ENCODE measurements at regions not wholly inside any gene's neighbourhood (a gene's known extent, or its start where the extent isn't known, plus 50 kb on each side); places are given as distances from the start of the nearest gene placed in this dataset.

DNA sequence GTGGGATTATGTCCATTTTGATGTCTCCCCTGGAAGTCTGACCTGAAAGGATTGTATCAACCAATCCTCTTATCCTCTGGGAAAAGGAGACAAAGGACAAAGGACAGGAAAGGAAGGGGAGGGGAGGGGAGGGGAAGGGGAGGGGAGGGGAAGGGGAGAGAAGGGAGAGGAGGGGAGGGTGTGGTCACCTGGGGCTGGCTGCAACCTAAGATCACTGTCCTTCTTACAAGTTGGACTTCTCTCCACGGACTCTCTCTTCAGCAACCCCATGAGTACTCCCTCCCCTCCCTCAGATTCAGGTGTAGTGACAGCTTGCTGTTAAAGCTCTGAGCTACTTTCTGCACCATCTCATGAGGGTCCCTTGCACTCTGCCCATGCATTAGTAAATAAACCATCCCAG lies 58.9 kb upstream of the KLHL31 start:
- H3K27me3 ChIP-seq (ENCODE audit: insufficient read depth, low read length, poor library complexity) = no peaks in the 10 kb centered on the region
- no peak overlapping the region for H4K5ac ChIP-seq (ENCODE audit: low read length)
- no CpG with 5 or more reads among the region's 1 CpG for WGBS (ENCODE audit: extremely low coverage, insufficient coverage, low lambda C conversion rate)
- no peak overlapping the region for H2AK5ac ChIP-seq (ENCODE audit: low read length)
- H3K36me3 ChIP-seq (ENCODE audit: control insufficient read depth, insufficient read depth, low read length) = no peaks in the 10 kb centered on the region
- no peak overlapping the region for H2BK5ac ChIP-seq (ENCODE audit: low read length)
- no peak overlapping the region for H3K4me3 ChIP-seq (ENCODE audit: low read length)
- no peak overlapping the region for H3K18ac ChIP-seq (ENCODE audit: low read length)
- H2BK15ac ChIP-seq (replicated peaks; ENCODE audit: low read depth) = no peak overlapping the region
- no peak overlapping the region for H3K27ac ChIP-seq (ENCODE audit: low read depth, low read length)
- no peaks in the 10 kb centered on the region for H3K4me1 ChIP-seq (ENCODE audit: control insufficient read depth, low read depth, low read length)
- H2BK120ac ChIP-seq (ENCODE audit: low read depth, low read length) = no peak overlapping the region
- no peak overlapping the region for H3K4ac ChIP-seq (ENCODE audit: low read depth, low read length)
- peak overlapping the region; percentile 35 for H3K56ac ChIP-seq (ENCODE audit: low read length)
- H3K23ac ChIP-seq (ENCODE audit: low read length) = no peak overlapping the region
- H3K9ac ChIP-seq (ENCODE audit: low read length) = no peak overlapping the region
- no peaks in the 10 kb centered on the region for H3K79me2 ChIP-seq (ENCODE audit: control insufficient read depth, insufficient read depth, low read length)
- H4K8ac ChIP-seq (ENCODE audit: low read depth, low read length) = no peak overlapping the region
- no peak overlapping the region for H3K4me2 ChIP-seq (ENCODE audit: low read length)
- H3K79me1 ChIP-seq (ENCODE audit: low read length) = no peaks in the 10 kb centered on the region
- DNase-seq = peak; percentile 30

DNA sequence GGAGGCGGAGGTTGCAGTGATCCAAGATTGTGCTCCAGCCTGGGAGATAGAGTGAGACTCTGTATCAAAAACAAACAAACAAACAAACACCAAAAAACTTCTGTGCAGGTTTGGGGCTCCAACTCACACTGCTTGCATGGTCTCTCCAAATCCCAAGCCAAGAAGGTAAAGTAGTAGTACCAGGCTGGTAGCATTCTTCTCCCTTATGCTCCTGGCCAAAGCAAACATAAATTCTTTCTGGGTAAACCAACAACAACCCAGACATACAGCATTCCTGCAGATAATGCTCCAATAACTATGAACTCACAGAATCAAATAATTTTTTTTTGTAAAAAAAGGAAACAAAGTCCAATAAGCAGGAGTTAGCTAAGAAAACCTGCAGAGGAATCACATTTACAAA lies 57.8 kb upstream of the KLHL31 start:
- Histone ChIP-seq H2BK15ac (replicated peaks; ENCODE audit: low read depth) (no peak overlapping the region), H3K23ac (ENCODE audit: low read length) (no peak overlapping the region), H4K8ac (ENCODE audit: low read depth, low read length) (no peak overlapping the region), H3K4me1 (ENCODE audit: control insufficient read depth, low read depth, low read length) (no peaks in the 10 kb centered on the region), H3K36me3 (ENCODE audit: control insufficient read depth, insufficient read depth, low read length) (no peaks in the 10 kb centered on the region), H2BK120ac (ENCODE audit: low read depth, low read length) (no peak overlapping the region), H3K56ac (ENCODE audit: low read length) (no peak overlapping the region), H3K27me3 (ENCODE audit: insufficient read depth, low read length, poor library complexity) (no peaks in the 10 kb centered on the region), H3K4me2 (ENCODE audit: low read length) (no peak overlapping the region), H3K27ac (ENCODE audit: low read depth, low read length) (no peak overlapping the region), H3K18ac (ENCODE audit: low read length) (no peak overlapping the region), H4K5ac (ENCODE audit: low read length) (no peak overlapping the region), H3K4me3 (ENCODE audit: low read length) (no peak overlapping the region), H3K4ac (ENCODE audit: low read depth, low read length) (no peak overlapping the region), H3K79me1 (ENCODE audit: low read length) (no peaks in the 10 kb centered on the region), H2AK5ac (ENCODE audit: low read length) (no peak overlapping the region), H3K79me2 (ENCODE audit: control insufficient read depth, insufficient read depth, low read length) (no peaks in the 10 kb centered on the region), H2BK5ac (ENCODE audit: low read length) (no peak overlapping the region), H3K9ac (ENCODE audit: low read length) (no peak overlapping the region)
- no CpG with 5 or more reads among the region's 1 CpG for WGBS (ENCODE audit: extremely low coverage, insufficient coverage, low lambda C conversion rate)
- DNase-seq = no peak

DNA sequence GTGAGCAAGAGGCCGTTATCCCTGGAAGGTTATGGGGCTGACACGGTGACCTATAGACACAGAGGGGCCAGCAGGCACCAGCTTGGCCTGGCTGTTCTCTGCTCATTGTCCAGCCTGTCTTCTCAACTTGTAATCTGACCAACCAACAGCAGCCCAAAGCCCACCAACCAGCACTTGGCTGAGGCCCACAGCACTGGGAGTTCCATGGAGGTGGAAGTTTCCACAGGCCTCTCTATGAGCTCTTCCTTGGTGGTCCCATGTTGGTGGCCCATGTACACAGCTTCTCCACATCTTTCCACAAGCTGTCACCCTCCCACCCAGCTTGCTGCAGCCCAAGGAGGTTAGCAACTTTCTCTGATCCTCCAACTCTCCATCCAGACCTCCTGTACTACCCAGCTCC lies 56.2 kb upstream of the KLHL31 start:
- no peak overlapping the region for H4K8ac ChIP-seq (ENCODE audit: low read depth, low read length)
- no CpG with 5 or more reads among the region's 2 CpGs for WGBS (ENCODE audit: extremely low coverage, insufficient coverage, low lambda C conversion rate)

DNA sequence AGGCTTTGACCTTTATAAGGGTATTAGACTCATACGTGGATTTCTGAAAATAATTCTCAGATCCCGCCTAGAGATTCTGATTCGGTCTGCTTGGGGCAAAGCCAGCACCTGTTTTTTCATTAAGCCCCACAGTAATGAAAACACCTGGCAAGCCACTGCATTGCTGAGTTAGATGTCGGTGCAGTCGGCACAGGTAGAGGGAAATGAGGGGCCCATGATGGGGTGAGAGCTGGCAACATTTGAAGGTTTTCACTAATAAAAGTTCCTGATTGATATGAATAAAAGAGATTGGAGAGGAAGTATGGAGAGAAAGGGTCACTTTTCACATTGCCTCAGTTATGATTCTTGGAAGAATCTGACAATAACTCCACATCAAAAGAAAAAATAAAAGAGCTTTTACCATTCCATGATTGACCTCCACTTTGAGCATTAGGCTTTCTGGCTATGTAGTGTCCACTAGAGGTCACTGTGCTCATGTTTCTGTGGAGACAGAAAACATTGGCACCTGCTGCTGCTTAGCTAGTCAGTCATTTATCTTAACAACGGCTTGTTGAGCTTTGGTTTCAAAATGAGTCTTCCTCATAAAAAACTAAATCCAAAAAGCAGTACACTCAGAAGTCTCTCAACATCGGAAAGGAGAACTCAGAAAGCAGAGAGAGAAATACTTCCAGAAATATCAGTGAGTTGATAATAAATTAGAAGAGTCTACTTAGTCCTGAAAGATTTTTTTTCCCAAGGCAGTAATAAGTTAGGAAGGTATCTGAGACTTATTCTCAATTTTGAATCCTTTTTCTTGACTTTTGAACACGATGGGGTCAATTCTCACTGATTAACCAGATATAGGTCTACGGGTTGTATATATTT lies 53.3 kb upstream of the KLHL31 start:
- H3K79me2 ChIP-seq (ENCODE audit: control insufficient read depth, insufficient read depth, low read length) = no peaks in the 10 kb centered on the region
- H3K27me3 ChIP-seq (ENCODE audit: insufficient read depth, low read length, poor library complexity) = no peaks in the 10 kb centered on the region
- H3K56ac ChIP-seq (ENCODE audit: low read length) = no peak overlapping the region
- DNase-seq = peak; percentile 72
- H4K8ac ChIP-seq (ENCODE audit: low read depth, low read length) = no peak overlapping the region
- no peak overlapping the region for H2BK120ac ChIP-seq (ENCODE audit: low read depth, low read length)
- no peak overlapping the region for H2AK5ac ChIP-seq (ENCODE audit: low read length)
- no peaks in the 10 kb centered on the region for H3K4me1 ChIP-seq (ENCODE audit: control insufficient read depth, low read depth, low read length)
- WGBS (ENCODE audit: extremely low coverage, insufficient coverage, low lambda C conversion rate) = no CpG with 5 or more reads among the region's 9 CpGs
- no peak overlapping the region for H3K18ac ChIP-seq (ENCODE audit: low read length)
- H3K27ac ChIP-seq (ENCODE audit: low read depth, low read length) = no peak overlapping the region
- H3K79me1 ChIP-seq (ENCODE audit: low read length) = no peaks in the 10 kb centered on the region
- no peak overlapping the region for H2BK15ac ChIP-seq (replicated peaks; ENCODE audit: low read depth)
- no peak overlapping the region for H3K9ac ChIP-seq (ENCODE audit: low read length)
- no peak overlapping the region for H4K5ac ChIP-seq (ENCODE audit: low read length)
- H3K4ac ChIP-seq (ENCODE audit: low read depth, low read length) = no peak overlapping the region
- no peak overlapping the region for H3K23ac ChIP-seq (ENCODE audit: low read length)
- H3K4me3 ChIP-seq (ENCODE audit: low read length) = no peak overlapping the region
- H3K36me3 ChIP-seq (ENCODE audit: control insufficient read depth, insufficient read depth, low read length) = no peaks in the 10 kb centered on the region
- H2BK5ac ChIP-seq (ENCODE audit: low read length) = no peak overlapping the region
- no peak overlapping the region for H3K4me2 ChIP-seq (ENCODE audit: low read length)

More for the DNA sequence above, 56.2 kb upstream of the KLHL31 start:
- no peak overlapping the region for H3K23ac ChIP-seq (ENCODE audit: low read length)
- no peaks in the 10 kb centered on the region for H3K79me1 ChIP-seq (ENCODE audit: low read length)
- no peak for DNase-seq
- no peak overlapping the region for H2BK120ac ChIP-seq (ENCODE audit: low read depth, low read length)
- H3K27ac ChIP-seq (ENCODE audit: low read depth, low read length) = no peak overlapping the region
- no peaks in the 10 kb centered on the region for H3K4me1 ChIP-seq (ENCODE audit: control insufficient read depth, low read depth, low read length)
- H2BK15ac ChIP-seq (replicated peaks; ENCODE audit: low read depth) = no peak overlapping the region
- H3K4ac ChIP-seq (ENCODE audit: low read depth, low read length) = no peak overlapping the region
- H3K27me3 ChIP-seq (ENCODE audit: insufficient read depth, low read length, poor library complexity) = no peaks in the 10 kb centered on the region
- H3K18ac ChIP-seq (ENCODE audit: low read length) = no peak overlapping the region
- no peak overlapping the region for H3K9ac ChIP-seq (ENCODE audit: low read length)
- H4K5ac ChIP-seq (ENCODE audit: low read length) = no peak overlapping the region
- H2BK5ac ChIP-seq (ENCODE audit: low read length) = no peak overlapping the region
- H3K56ac ChIP-seq (ENCODE audit: low read length) = no peak overlapping the region
- H3K79me2 ChIP-seq (ENCODE audit: control insufficient read depth, insufficient read depth, low read length) = no peaks in the 10 kb centered on the region
- no peak overlapping the region for H3K4me3 ChIP-seq (ENCODE audit: low read length)
- H2AK5ac ChIP-seq (ENCODE audit: low read length) = no peak overlapping the region
- H3K36me3 ChIP-seq (ENCODE audit: control insufficient read depth, insufficient read depth, low read length) = no peaks in the 10 kb centered on the region
- H3K4me2 ChIP-seq (ENCODE audit: low read length) = no peak overlapping the region

DNA sequence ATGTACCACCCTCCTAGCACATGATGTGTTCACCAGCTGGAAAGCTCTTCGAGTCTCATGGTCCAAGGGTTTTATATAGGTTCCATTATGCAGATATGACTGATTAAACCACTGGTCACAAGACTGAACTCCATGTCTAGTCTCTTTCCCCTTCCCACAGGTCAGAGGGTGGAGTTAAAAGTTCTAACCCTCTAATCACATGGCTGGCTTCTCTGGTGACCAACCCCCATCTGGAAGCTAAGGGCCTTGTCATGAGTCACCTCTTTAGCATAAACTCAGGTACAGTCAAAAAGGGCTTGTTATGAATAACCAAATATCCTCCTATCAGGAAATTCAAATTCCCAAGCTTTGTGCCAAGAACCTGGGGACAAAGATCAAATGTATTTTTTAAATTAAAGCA lies 52.0 kb upstream of the KLHL31 start:
- H3K79me2 ChIP-seq (ENCODE audit: control insufficient read depth, insufficient read depth, low read length) = no peaks in the 10 kb centered on the region
- no peak overlapping the region for H2BK15ac ChIP-seq (replicated peaks; ENCODE audit: low read depth)
- H3K27ac ChIP-seq (ENCODE audit: low read depth, low read length) = no peak overlapping the region
- no peaks in the 10 kb centered on the region for H3K79me1 ChIP-seq (ENCODE audit: low read length)
- H3K56ac ChIP-seq (ENCODE audit: low read length) = no peak overlapping the region
- no peak overlapping the region for H3K4me3 ChIP-seq (ENCODE audit: low read length)
- no peak overlapping the region for H3K18ac ChIP-seq (ENCODE audit: low read length)
- no peak overlapping the region for H3K23ac ChIP-seq (ENCODE audit: low read length)
- DNase-seq = peak; percentile 57
- no peak overlapping the region for H4K8ac ChIP-seq (ENCODE audit: low read depth, low read length)
- no peak overlapping the region for H3K9ac ChIP-seq (ENCODE audit: low read length)
- H3K27me3 ChIP-seq (ENCODE audit: insufficient read depth, low read length, poor library complexity) = no peaks in the 10 kb centered on the region
- H3K4ac ChIP-seq (ENCODE audit: low read depth, low read length) = no peak overlapping the region
- no peaks in the 10 kb centered on the region for H3K4me1 ChIP-seq (ENCODE audit: control insufficient read depth, low read depth, low read length)
- no peak overlapping the region for H2BK120ac ChIP-seq (ENCODE audit: low read depth, low read length)
- no CpG with 5 or more reads among the region's 1 CpG for WGBS (ENCODE audit: extremely low coverage, insufficient coverage, low lambda C conversion rate)
- H2AK5ac ChIP-seq (ENCODE audit: low read length) = no peak overlapping the region
- H4K5ac ChIP-seq (ENCODE audit: low read length) = no peak overlapping the region
- no peak overlapping the region for H2BK5ac ChIP-seq (ENCODE audit: low read length)
- no peak overlapping the region for H3K4me2 ChIP-seq (ENCODE audit: low read length)
- no peaks in the 10 kb centered on the region for H3K36me3 ChIP-seq (ENCODE audit: control insufficient read depth, insufficient read depth, low read length)

DNA sequence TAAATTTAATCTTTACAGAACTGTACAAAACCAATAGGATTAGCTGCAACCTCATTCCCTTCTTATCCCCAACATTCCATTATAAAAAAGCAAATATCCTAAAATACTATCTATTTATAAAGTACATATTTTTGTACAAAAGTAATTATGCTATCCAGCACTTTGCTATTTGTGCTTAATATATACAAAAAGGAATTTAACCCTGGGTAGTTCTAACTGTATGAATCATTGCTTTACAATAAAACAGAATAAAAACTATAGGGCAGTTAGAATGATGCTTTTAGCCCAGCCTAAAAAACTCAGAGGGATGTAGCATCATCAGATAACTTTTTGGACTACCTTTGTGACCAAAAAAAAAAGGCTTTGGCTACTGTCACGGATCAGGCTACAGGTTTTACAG lies 49.9 kb upstream of the KLHL31 start:
- Histone ChIP-seq H4K5ac (ENCODE audit: low read length) (no peak overlapping the region), H3K9ac (ENCODE audit: low read length) (no peak overlapping the region), H3K4ac (ENCODE audit: low read depth, low read length) (no peak overlapping the region), H3K4me3 (ENCODE audit: low read length) (no peak overlapping the region), H2BK15ac (replicated peaks; ENCODE audit: low read depth) (no peak overlapping the region), H2AK5ac (ENCODE audit: low read length) (no peak overlapping the region), H3K79me1 (ENCODE audit: low read length) (no peaks in the 10 kb centered on the region), H4K8ac (ENCODE audit: low read depth, low read length) (no peak overlapping the region), H3K23ac (ENCODE audit: low read length) (no peak overlapping the region), H3K18ac (ENCODE audit: low read length) (no peak overlapping the region), H3K79me2 (ENCODE audit: control insufficient read depth, insufficient read depth, low read length) (no peaks in the 10 kb centered on the region), H3K27ac (ENCODE audit: low read depth, low read length) (no peak overlapping the region), H3K4me1 (ENCODE audit: control insufficient read depth, low read depth, low read length) (no peaks in the 10 kb centered on the region), H2BK120ac (ENCODE audit: low read depth, low read length) (no peak overlapping the region), H3K56ac (ENCODE audit: low read length) (no peak overlapping the region), H3K4me2 (ENCODE audit: low read length) (no peak overlapping the region), H3K27me3 (ENCODE audit: insufficient read depth, low read length, poor library complexity) (no peaks in the 10 kb centered on the region), H3K36me3 (ENCODE audit: control insufficient read depth, insufficient read depth, low read length) (no peaks in the 10 kb centered on the region), H2BK5ac (ENCODE audit: low read length) (no peak overlapping the region)
- DNase-seq = no peak
- no CpG with 5 or more reads among the region's 1 CpG for WGBS (ENCODE audit: extremely low coverage, insufficient coverage, low lambda C conversion rate)
